ENCODE measurements at regions not wholly inside any gene's neighbourhood (a gene's known extent, or its start where the extent isn't known, plus 50 kb on each side); places are given as distances from the start of the nearest gene placed in this dataset.

- no peak for DNase-seq (ENCODE audit: low spot score)
Measured at GRCh38 chr4:157667836-157668235, 447.3 kb downstream of the GRIA2 start.

DNA sequence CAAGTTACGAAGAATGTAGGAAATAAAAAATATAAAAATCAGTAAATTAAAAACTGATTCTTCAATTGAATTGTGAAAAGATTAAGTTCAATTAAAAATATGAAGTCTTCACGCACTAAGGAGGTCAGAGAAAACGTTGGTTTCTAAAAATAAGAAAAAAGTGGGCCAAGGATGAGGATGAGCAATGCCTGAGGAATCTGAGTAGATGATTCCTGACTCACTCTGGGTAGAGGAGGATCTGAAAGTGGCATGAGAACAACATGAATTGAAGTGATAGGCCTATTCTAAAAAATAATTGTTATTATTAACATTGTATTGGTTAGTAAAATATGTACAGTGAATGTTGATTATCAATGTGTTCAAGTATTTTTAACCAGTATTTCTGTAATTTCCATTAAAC is 444.2 kb downstream of the GRIA2 start:
- DNase-seq (ENCODE audit: low spot score): no peak

DNA sequence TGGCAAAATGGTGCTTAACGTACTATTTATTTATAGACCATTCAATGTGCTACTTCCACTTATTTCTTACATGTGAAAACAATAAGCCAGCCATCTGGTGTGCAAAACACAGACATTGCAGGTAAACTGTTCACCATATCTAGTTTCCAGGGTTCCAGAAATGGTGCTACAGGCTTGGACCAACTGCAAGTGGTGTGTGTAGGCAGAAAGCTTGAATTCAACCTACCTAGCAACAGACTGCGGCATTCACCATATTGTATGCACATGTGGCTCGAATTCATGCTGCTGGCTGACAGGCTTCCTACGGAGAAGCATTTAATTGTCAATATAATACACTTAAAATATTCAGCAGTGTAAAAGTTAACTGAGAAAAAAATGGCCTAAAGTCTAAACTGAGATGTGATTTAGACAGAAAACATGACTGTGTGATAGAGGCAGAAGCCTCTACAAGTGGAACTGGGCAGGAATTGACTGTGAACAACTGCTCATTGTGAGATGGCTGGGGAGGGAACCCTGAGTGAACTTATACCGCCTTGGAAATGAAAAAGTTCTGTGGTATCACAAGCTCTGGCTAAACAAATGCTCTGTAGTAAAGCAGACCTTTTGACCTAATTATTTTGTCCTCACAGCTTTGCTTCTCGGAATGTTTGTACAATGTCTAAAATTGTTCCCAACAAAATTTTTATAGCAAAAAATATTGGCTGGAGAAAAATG is 434.7 kb downstream of the GRIA2 start:
- DNase-seq (ENCODE audit: low spot score): no peak

- no peak for DNase-seq (ENCODE audit: low spot score)
Measured at GRCh38 chr4:157643257-157643656, 422.7 kb downstream of the GRIA2 start.

- no peak for DNase-seq (ENCODE audit: low spot score)
Measured at GRCh38 chr4:157634057-157634456, 413.5 kb downstream of the GRIA2 start.

- DNase-seq (ENCODE audit: low spot score): no peak
Measured at GRCh38 chr4:157616741-157617472, 396.4 kb downstream of the GRIA2 start.

- DNase-seq (ENCODE audit: low spot score): no peak
Measured at GRCh38 chr4:157607996-157608395, 387.5 kb downstream of the GRIA2 start.

DNA sequence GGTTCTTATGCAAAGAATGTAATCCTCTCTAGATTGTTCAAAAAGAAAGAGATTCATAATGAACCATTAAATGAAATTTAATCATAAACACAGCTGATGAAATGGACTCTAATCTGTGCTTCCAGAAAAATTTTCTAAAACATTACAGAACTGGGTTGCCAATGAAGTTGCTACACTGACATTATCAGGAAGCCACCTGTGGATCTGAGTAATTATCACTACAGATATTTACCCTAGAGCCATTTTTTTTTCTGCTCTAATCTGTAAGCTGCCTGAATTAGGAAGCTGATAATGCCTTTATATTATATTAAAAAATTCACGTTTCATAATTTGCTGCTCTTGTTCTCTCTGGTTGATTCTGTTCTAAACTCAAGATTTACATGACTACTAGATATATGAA is 380.1 kb downstream of the GRIA2 start:
- no peak for DNase-seq (ENCODE audit: low spot score)

GRCh38 chr4:157591245-157591644 is 370.7 kb downstream of the GRIA2 start:
- no peak for DNase-seq (ENCODE audit: low spot score)

GRCh38 chr4:157590679-157591078 is 370.2 kb downstream of the GRIA2 start:
- DNase-seq (ENCODE audit: low spot score): no peak

DNA sequence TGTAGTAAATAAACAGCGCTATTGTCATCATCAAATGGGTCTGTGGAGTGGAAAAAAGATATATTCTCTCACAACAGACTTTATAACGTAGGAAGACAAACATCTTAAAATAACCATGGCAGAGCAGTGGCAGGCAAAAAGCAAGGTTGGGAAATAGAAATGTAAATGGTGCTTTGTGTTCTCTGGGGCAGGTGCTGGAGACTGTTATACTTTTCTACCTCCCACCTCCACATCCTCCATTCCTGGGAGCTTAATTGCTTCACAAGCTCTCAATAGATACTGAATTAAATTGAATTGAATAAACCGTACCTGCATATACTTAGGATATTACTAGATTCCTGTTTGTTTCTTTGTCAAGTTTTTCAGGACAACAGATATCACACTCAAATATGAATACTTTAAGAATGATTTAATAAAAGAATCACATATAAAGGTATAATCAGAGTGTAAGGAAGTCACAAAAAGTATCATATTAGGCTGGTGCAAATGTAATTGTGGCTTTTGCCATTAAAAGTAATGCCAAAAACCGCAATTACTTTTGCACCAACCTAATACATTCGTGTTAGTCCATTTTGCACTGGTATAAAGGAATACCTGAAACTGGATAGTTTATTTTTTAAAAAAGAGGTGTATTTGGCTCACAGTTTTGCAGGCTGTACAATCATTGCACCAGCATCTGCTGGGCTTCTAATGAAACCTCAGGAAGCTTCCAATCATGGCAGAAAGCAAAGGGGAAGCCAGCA is 367.3 kb downstream of the GRIA2 start:
- no peak for DNase-seq (ENCODE audit: low spot score)

- DNase-seq (ENCODE audit: low spot score): no peak
Measured at GRCh38 chr4:157582141-157582540, 361.6 kb downstream of the GRIA2 start.

GRCh38 chr4:157576671-157577217 is 356.2 kb downstream of the GRIA2 start:
- DNase-seq (ENCODE audit: low spot score): no peak

- no peak for DNase-seq (ENCODE audit: low spot score)
Measured at GRCh38 chr4:157575339-157575738, 354.8 kb downstream of the GRIA2 start.

GRCh38 chr4:157574606-157575005 is 354.1 kb downstream of the GRIA2 start:
- DNase-seq (ENCODE audit: low spot score): no peak

DNA sequence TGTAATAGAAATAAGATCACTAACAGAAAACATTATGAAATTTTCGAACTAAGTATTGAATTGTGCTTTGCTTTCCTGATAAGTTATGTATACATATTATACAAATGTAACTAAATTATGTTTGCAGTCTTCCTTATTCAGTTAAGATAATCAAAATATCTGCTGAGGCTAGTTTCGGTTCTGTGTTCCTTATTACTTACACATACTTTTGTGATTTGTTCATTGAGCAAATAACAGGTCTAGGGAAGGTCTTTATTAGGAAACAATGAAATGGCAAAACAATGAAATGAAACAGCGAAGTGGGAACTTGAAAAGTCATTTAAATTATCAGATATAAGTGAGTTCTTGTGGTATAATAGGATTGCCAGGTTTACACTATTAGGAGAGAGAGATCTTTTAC is 352.4 kb downstream of the GRIA2 start:
- DNase-seq (ENCODE audit: low spot score): no peak

DNA sequence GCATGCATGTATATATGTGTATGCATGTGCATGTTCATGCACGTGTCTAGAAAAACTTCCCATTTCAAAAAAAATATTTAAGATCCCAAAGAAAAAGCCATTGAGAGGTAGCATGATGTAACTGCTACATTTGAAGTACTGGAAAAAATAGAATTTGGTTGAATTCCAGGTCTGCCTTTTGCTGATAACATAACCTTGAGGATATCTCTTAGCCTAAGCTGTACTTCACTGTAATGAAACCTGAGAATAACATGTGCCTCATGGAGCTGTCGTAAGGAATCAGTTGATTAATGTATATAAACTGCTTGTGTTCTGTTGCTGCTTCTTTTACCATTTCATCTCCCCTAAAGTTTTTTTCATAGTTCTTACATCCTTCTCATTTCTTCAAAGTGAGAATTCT is 351.8 kb downstream of the GRIA2 start:
- no peak for DNase-seq (ENCODE audit: low spot score)

- DNase-seq (ENCODE audit: low spot score): no peak
Measured at GRCh38 chr4:157564771-157565170, 344.2 kb downstream of the GRIA2 start.

DNA sequence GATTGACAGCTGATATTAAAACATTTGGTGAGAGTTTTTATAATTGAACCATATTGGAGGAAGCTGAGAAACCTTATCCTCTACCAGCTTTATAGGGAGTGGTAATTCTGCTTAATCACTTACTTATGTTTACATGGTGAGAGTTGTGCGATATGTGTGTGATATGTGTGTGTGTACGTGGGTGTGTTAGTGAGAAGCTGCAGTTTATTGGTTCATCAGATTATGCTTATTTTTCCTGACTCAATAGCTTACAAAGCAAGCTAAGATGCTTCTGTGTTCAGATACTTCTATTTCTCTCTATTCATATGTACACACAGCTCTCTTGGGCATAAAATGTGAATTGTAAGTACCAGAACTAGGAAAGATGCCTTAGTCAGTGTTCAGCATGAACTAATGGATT is 343.7 kb downstream of the GRIA2 start:
- DNase-seq (ENCODE audit: low spot score): no peak

- no peak for DNase-seq (ENCODE audit: low spot score)
Measured at GRCh38 chr4:157558016-157558415, 337.5 kb downstream of the GRIA2 start.

DNA sequence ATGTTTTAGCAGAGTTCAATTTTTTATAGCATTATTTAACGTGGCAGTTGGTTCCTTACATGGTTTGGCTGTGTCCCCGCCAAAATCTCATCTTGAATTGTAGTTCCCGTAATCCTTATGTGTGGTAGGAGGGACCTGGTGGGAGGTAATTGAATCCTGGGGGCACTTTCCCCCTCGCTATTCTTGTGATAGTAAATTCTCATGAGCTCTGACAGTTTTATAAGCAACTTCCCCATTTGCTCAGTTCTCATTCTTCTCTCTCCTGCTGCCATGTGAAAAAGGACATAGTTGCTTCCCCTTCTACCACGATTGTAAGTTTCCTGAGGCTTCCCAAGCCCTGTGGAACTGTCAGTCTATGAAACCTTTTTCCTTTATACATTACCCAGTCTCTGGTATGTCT is 329.5 kb downstream of the GRIA2 start:
- DNase-seq (ENCODE audit: low spot score): no peak

GRCh38 chr4:157527954-157528353 is 307.4 kb downstream of the GRIA2 start:
- DNase-seq (ENCODE audit: low spot score): no peak

DNA sequence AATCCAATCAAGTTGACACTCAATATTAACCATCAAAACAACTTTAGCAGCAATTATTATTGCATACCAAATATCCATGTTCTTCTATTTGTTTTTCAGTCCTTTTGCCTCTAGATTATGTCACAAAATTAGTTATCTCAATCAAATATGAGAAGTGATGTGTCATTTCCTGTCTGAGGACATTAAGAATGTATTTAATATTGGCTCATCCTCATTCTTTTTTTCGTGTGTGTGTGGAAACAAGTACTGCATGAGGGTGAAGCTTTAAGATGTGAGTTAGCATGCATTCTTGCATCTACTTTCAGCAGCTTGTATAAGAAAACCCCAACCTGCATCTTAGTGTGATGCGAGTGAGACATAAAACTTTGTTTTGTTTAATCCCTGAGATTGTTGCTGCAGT is 301.4 kb downstream of the GRIA2 start:
- no peak for DNase-seq (ENCODE audit: low spot score)
